GM23338 (cell line): ENCODE measurements at regions not wholly inside any gene's neighbourhood (a gene's known extent, or its start where the extent isn't known, plus 50 kb on each side); places are given as distances from the start of the nearest gene placed in this dataset.

Source experiments
- ATAC-seq: fragments of 200-7000 bp; cut with Tn5 transposase; 3 replicates; pipeline ENCODE4 v1.9.1; 2020
- DNase-seq: peaks from one replicate; pipeline ENCODE4 v3.0.0-alpha.2; 2015; ENCODE audit warnings: low spot score
- H2AFZ ChIP-seq: fragments of 200-600 bp; sonication (generic); 2 replicates; pipeline ENCODE4 v1.8.0; 2016; ENCODE audit warnings: antibody characterized with exemption, mild to moderate bottlenecking, moderate library complexity
- H3F3A ChIP-seq: fragments of 200-600 bp; sonication (generic); replicated peaks from 2 replicates; pipeline ENCODE4 v1.8.0; 2017; ENCODE audit warnings: antibody characterized with exemption, mixed run types, low read depth
- H3K27ac ChIP-seq: fragments of 200-600 bp; sonication (generic); 2 replicates; pipeline ENCODE4 v1.6.1; 2016; ENCODE audit warnings: low read depth
- H3K27me3 ChIP-seq: fragments of 200-600 bp; sonication (generic); 2 replicates; pipeline ENCODE4 v1.8.0; 2016; ENCODE audit warnings: mild to moderate bottlenecking, mixed run types, moderate library complexity; ENCODE audit not compliant: insufficient read depth
- H3K36me3 ChIP-seq: fragments of 200-600 bp; sonication (generic); 2 replicates; pipeline ENCODE4 v1.8.0; 2016; ENCODE audit warnings: mild to moderate bottlenecking; ENCODE audit not compliant: insufficient read depth
- H3K4me1 ChIP-seq: fragments of 200-600 bp; sonication (generic); 2 replicates; pipeline ENCODE4 v1.8.0; 2016; ENCODE audit warnings: mild to moderate bottlenecking, moderate library complexity; ENCODE audit not compliant: insufficient read depth
- H3K4me2 ChIP-seq: fragments of 200-600 bp; sonication (generic); 2 replicates; pipeline ENCODE4 v1.7.1; 2017; ENCODE audit warnings: mixed run types
- H3K4me3 ChIP-seq: fragments of 200-600 bp; sonication (generic); 2 replicates; pipeline ENCODE4 v1.6.1; 2016; ENCODE audit warnings: mixed run types
- H3K79me2 ChIP-seq: fragments of 200-600 bp; sonication (generic); replicated peaks from 2 replicates; pipeline ENCODE4 v1.8.0; 2017; ENCODE audit warnings: mild to moderate bottlenecking; ENCODE audit not compliant: insufficient read depth
- H3K9me2 ChIP-seq: fragments of 200-600 bp; sonication (generic); 2 replicates; pipeline ENCODE4 v1.8.0; 2017; ENCODE audit not compliant: insufficient read depth
- H4K20me1 ChIP-seq: fragments of 200-600 bp; sonication (generic); replicated peaks from 2 replicates; pipeline ENCODE4 v1.8.0; 2017; ENCODE audit warnings: mild to moderate bottlenecking; ENCODE audit not compliant: insufficient read depth
- H3K27ac Mint-ChIP-seq: 2 replicates; pipeline ENCODE4 v1.8.0; 2020; ENCODE audit warnings: inconsistent platforms, mild to moderate bottlenecking, moderate library complexity, mixed read lengths
- H3K27me3 Mint-ChIP-seq: 3 replicates; pipeline ENCODE4 v1.8.0; 2022; ENCODE audit warnings: low read depth, mild to moderate bottlenecking, moderate library complexity, mixed read lengths, inconsistent platforms; ENCODE audit not compliant: insufficient read depth, poor library complexity
- H3K36me3 Mint-ChIP-seq: 3 replicates; pipeline ENCODE4 v1.8.0; 2021; ENCODE audit warnings: low read depth, mild to moderate bottlenecking, inconsistent platforms, moderate library complexity, mixed read lengths
- H3K4me1 Mint-ChIP-seq: 3 replicates; pipeline ENCODE4 v1.8.0; 2020; ENCODE audit warnings: mild to moderate bottlenecking, inconsistent platforms, mixed read lengths
- H3K4me3 Mint-ChIP-seq: 3 replicates; pipeline ENCODE4 v1.8.0; 2021; ENCODE audit warnings: moderate library complexity, mild to moderate bottlenecking, inconsistent platforms, mixed read lengths
- H3K9me3 Mint-ChIP-seq: 3 replicates; pipeline ENCODE4 v1.8.0; 2020; ENCODE audit warnings: moderate library complexity, mild to moderate bottlenecking, inconsistent platforms, mixed read lengths
- CREB1 ChIP-seq: fragments of 250-450 bp; sonication (Bioruptor Pico); IDR thresholded peaks from 2 replicates; pipeline ENCODE4 v1.5.0; 2020; ENCODE audit warnings: low read depth, mild to moderate bottlenecking, moderate library complexity
- EZH2 ChIP-seq: fragments of 200-600 bp; sonication (generic); IDR thresholded peaks from one replicate; pipeline ENCODE4 v1.8.0; 2017; ENCODE audit warnings: antibody characterized with exemption, mild to moderate bottlenecking, low read depth; ENCODE audit not compliant: unreplicated experiment
- EZH2phosphoT487 ChIP-seq: fragments of 200-600 bp; sonication (generic); IDR thresholded peaks from one replicate; pipeline ENCODE4 v1.8.1; 2018; ENCODE audit warnings: antibody characterized with exemption; ENCODE audit not compliant: unreplicated experiment
- JUNB ChIP-seq: IDR thresholded peaks from one replicate; pipeline ENCODE4 v1.6.1; 2016; ENCODE audit warnings: antibody characterized with exemption; ENCODE audit not compliant: unreplicated experiment
- NANOG ChIP-seq: IDR thresholded peaks from 2 replicates; pipeline ENCODE4 v1.6.1; 2016; ENCODE audit warnings: antibody characterized with exemption, borderline replicate concordance
- POLR2AphosphoS5 ChIP-seq: IDR thresholded peaks from 2 replicates; pipeline ENCODE4 v1.6.1; 2016; ENCODE audit warnings: antibody characterized with exemption, low read depth
- STAT1 ChIP-seq: IDR thresholded peaks from one replicate; pipeline ENCODE4 v1.6.1; 2016; ENCODE audit warnings: antibody characterized with exemption; ENCODE audit not compliant: unreplicated experiment
- ZNF114 ChIP-seq: fragments of 250-450 bp; sonication (Bioruptor Pico); IDR thresholded peaks from 2 replicates; pipeline ENCODE4 v1.5.0; 2020; ENCODE audit warnings: mild to moderate bottlenecking, moderate library complexity
- ZNF331 ChIP-seq: fragments of 250-450 bp; sonication (Bioruptor Pico); IDR thresholded peaks from 2 replicates; pipeline ENCODE4 v1.5.0; 2020; ENCODE audit warnings: low read depth, mild to moderate bottlenecking, moderate library complexity
- TF ChIP-seq, protein P1 (sequence below): fragments of 250-450 bp; sonication (Bioruptor Pico); IDR thresholded peaks from 2 replicates; pipeline ENCODE4 v1.5.0; 2020; ENCODE audit warnings: mild to moderate bottlenecking, moderate library complexity
- TF ChIP-seq, protein P2 (sequence below), 2 experiments: fragments of 200-600 bp in 1 of 2; sonication (generic) in 1 of 2; conservative IDR thresholded peaks; 2 replicates each; pipeline versions ENCODE4 v1.5.1 to v1.6.1; 2016 to 2017; ENCODE audit warnings: antibody characterized with exemption in 2 of 2, low read depth in 2 of 2, mild to moderate bottlenecking in 2 of 2, moderate library complexity in 1 of 2
- TF ChIP-seq, protein P3 (sequence below): IDR thresholded peaks from one replicate; pipeline ENCODE4 v1.6.1; 2018; ENCODE audit warnings: antibody characterized with exemption; ENCODE audit not compliant: unreplicated experiment
- TF ChIP-seq, protein P4 (sequence below): IDR thresholded peaks from 2 replicates; pipeline ENCODE4 v1.6.1; 2016; ENCODE audit warnings: antibody characterized with exemption

DNA sequence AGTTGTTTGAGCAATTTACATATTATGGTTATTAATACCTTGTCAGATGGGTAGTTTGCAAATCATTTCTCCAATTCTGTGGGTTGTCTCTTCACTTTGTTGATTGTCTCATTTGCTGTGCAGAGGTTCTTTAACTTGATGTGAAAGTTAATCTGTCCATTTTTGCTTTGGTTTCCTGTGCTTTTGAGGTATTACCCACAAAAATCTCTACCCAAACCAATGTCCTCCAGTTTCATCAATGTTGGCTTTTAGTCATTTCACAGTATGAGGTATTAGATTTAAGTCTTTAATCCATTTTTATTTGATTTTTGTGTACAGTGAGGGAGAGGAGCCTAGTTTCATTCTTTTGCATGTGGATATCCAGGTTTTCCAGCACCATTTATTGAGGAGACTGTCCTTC is 82.4 kb downstream of the MRPS30 start:
- Mint-ChIP-seq H3K9me3 (no peaks in the 10 kb centered on the region), H3K4me3 (no peak overlapping the region), H3K4me1 (peaks cover under 1% of the 10 kb centered on the region; the same call in 1 of the 3 replicates), H3K27me3 (no peaks in the 10 kb centered on the region), H3K27ac (no peak overlapping the region), H3K36me3 (no peaks in the 10 kb centered on the region)
- H3K4me1 ChIP-seq, result no peaks in the 10 kb centered on the region
- no peaks in the 10 kb centered on the region for H3K36me3 ChIP-seq
- no peaks in the 10 kb centered on the region; the same call in none of the 2 replicates for H3K9me2 ChIP-seq
- TF ChIP-seq STAT1, result no peak
- TF ChIP-seq ZNF331 (CRISPR knock-in tag), result no peak
- no peak for TF ChIP-seq JUNB
- no peak for TF ChIP-seq POLR2AphosphoS5
- no peak for TF ChIP-seq NANOG
- no peak for TF ChIP-seq ZNF114 (CRISPR knock-in tag)
- no peak for TF ChIP-seq EZH2
- TF ChIP-seq, protein P1, sequence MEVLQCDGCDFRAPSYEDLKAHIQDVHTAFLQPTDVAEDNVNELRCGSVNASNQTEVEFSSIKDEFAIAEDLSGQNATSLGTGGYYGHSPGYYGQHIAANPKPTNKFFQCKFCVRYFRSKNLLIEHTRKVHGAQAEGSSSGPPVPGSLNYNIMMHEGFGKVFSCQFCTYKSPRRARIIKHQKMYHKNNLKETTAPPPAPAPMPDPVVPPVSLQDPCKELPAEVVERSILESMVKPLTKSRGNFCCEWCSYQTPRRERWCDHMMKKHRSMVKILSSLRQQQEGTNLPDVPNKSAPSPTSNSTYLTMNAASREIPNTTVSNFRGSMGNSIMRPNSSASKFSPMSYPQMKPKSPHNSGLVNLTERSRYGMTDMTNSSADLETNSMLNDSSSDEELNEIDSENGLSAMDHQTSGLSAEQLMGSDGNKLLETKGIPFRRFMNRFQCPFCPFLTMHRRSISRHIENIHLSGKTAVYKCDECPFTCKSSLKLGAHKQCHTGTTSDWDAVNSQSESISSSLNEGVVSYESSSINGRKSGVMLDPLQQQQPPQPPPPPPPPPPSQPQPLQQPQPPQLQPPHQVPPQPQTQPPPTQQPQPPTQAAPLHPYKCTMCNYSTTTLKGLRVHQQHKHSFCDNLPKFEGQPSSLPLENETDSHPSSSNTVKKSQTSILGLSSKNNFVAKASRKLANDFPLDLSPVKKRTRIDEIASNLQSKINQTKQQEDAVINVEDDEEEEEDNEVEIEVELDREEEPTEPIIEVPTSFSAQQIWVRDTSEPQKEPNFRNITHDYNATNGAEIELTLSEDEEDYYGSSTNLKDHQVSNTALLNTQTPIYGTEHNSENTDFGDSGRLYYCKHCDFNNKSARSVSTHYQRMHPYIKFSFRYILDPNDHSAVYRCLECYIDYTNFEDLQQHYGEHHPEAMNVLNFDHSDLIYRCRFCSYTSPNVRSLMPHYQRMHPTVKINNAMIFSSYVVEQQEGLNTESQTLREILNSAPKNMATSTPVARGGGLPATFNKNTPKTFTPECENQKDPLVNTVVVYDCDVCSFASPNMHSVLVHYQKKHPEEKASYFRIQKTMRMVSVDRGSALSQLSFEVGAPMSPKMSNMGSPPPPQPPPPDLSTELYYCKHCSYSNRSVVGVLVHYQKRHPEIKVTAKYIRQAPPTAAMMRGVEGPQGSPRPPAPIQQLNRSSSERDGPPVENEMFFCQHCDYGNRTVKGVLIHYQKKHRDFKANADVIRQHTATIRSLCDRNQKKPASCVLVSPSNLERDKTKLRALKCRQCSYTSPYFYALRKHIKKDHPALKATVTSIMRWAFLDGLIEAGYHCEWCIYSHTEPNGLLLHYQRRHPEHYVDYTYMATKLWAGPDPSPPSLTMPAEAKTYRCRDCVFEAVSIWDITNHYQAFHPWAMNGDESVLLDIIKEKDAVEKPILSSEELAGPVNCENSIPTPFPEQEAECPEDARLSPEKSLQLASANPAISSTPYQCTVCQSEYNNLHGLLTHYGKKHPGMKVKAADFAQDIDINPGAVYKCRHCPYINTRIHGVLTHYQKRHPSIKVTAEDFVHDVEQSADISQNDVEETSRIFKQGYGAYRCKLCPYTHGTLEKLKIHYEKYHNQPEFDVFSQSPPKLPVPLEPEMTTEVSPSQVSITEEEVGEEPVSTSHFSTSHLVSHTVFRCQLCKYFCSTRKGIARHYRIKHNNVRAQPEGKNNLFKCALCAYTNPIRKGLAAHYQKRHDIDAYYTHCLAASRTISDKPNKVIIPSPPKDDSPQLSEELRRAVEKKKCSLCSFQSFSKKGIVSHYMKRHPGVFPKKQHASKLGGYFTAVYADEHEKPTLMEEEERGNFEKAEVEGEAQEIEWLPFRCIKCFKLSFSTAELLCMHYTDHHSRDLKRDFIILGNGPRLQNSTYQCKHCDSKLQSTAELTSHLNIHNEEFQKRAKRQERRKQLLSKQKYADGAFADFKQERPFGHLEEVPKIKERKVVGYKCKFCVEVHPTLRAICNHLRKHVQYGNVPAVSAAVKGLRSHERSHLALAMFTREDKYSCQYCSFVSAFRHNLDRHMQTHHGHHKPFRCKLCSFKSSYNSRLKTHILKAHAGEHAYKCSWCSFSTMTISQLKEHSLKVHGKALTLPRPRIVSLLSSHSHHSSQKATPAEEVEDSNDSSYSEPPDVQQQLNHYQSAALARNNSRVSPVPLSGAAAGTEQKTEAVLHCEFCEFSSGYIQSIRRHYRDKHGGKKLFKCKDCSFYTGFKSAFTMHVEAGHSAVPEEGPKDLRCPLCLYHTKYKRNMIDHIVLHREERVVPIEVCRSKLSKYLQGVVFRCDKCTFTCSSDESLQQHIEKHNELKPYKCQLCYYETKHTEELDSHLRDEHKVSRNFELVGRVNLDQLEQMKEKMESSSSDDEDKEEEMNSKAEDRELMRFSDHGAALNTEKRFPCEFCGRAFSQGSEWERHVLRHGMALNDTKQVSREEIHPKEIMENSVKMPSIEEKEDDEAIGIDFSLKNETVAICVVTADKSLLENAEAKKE (CRISPR knock-in tag), result no peak
- no peak for TF ChIP-seq CREB1 (CRISPR knock-in tag)
- TF ChIP-seq, protein P2, sequence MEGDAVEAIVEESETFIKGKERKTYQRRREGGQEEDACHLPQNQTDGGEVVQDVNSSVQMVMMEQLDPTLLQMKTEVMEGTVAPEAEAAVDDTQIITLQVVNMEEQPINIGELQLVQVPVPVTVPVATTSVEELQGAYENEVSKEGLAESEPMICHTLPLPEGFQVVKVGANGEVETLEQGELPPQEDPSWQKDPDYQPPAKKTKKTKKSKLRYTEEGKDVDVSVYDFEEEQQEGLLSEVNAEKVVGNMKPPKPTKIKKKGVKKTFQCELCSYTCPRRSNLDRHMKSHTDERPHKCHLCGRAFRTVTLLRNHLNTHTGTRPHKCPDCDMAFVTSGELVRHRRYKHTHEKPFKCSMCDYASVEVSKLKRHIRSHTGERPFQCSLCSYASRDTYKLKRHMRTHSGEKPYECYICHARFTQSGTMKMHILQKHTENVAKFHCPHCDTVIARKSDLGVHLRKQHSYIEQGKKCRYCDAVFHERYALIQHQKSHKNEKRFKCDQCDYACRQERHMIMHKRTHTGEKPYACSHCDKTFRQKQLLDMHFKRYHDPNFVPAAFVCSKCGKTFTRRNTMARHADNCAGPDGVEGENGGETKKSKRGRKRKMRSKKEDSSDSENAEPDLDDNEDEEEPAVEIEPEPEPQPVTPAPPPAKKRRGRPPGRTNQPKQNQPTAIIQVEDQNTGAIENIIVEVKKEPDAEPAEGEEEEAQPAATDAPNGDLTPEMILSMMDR (conservative IDR thresholded peaks at IDR 0.05; ENCODE audit: low read depth in 2 of 2), result no peak
- TF ChIP-seq, protein P3, sequence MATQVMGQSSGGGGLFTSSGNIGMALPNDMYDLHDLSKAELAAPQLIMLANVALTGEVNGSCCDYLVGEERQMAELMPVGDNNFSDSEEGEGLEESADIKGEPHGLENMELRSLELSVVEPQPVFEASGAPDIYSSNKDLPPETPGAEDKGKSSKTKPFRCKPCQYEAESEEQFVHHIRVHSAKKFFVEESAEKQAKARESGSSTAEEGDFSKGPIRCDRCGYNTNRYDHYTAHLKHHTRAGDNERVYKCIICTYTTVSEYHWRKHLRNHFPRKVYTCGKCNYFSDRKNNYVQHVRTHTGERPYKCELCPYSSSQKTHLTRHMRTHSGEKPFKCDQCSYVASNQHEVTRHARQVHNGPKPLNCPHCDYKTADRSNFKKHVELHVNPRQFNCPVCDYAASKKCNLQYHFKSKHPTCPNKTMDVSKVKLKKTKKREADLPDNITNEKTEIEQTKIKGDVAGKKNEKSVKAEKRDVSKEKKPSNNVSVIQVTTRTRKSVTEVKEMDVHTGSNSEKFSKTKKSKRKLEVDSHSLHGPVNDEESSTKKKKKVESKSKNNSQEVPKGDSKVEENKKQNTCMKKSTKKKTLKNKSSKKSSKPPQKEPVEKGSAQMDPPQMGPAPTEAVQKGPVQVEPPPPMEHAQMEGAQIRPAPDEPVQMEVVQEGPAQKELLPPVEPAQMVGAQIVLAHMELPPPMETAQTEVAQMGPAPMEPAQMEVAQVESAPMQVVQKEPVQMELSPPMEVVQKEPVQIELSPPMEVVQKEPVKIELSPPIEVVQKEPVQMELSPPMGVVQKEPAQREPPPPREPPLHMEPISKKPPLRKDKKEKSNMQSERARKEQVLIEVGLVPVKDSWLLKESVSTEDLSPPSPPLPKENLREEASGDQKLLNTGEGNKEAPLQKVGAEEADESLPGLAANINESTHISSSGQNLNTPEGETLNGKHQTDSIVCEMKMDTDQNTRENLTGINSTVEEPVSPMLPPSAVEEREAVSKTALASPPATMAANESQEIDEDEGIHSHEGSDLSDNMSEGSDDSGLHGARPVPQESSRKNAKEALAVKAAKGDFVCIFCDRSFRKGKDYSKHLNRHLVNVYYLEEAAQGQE, result no peak
- TF ChIP-seq, protein P4, sequence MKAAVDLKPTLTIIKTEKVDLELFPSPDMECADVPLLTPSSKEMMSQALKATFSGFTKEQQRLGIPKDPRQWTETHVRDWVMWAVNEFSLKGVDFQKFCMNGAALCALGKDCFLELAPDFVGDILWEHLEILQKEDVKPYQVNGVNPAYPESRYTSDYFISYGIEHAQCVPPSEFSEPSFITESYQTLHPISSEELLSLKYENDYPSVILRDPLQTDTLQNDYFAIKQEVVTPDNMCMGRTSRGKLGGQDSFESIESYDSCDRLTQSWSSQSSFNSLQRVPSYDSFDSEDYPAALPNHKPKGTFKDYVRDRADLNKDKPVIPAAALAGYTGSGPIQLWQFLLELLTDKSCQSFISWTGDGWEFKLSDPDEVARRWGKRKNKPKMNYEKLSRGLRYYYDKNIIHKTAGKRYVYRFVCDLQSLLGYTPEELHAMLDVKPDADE, result no peak
- TF ChIP-seq EZH2phosphoT487, result no peak
- no peak for ATAC-seq
- no peak overlapping the region for H3K4me2 ChIP-seq
- no peak for DNase-seq
- no peak overlapping the region for H2AFZ ChIP-seq
- no peaks in the 10 kb centered on the region for H3F3A ChIP-seq
- H3K27me3 ChIP-seq, result no peaks in the 10 kb centered on the region
- H3K4me3 ChIP-seq, result no peak overlapping the region
- no peaks in the 10 kb centered on the region for H3K79me2 ChIP-seq
- no peaks in the 10 kb centered on the region for H4K20me1 ChIP-seq
- H3K27ac ChIP-seq, result no peak overlapping the region
